GM04504 (cell line): ENCODE measurements at regions not wholly inside any gene's neighbourhood (a gene's known extent, or its start where the extent isn't known, plus 50 kb on each side); places are given as distances from the start of the nearest gene placed in this dataset.

Experiments
- DNase-seq: peaks from one replicate; pipeline ENCODE4 v3.0.0-alpha.2; 2012; ENCODE audit warnings: low read depth

DNA sequence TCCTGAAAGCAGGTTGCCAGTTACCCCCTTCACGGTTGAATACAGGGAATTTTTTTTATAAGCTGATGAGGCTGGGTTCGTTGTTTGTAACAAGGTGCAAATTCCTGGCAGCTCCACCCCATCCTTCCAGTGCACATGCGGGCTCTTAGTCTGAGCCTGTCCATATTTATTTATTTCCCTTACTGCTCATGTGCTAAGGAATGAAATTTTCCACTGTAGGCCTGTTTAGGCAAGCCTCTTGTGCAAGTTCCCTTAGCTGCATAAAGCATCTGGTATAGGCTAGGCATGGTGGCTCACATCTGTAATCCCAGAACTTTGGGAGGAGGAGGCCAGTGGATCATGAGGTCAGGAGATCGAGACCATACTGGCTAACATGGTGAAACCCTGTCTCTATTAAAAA is 560.9 kb upstream of the PCDH9 start:
- DNase-seq = no peak

GRCh38 chr13:67776151-67776550 is 546.0 kb upstream of the PCDH9 start:
- no peak for DNase-seq

- no peak for DNase-seq
These were observed 545.2 kb upstream of the PCDH9 start for GRCh38 chr13:67775359-67775758.

- DNase-seq = no peak
These were observed 542.8 kb upstream of the PCDH9 start for GRCh38 chr13:67772807-67773453.

- no peak for DNase-seq
These were observed 541.0 kb upstream of the PCDH9 start for GRCh38 chr13:67771106-67771505.

DNA sequence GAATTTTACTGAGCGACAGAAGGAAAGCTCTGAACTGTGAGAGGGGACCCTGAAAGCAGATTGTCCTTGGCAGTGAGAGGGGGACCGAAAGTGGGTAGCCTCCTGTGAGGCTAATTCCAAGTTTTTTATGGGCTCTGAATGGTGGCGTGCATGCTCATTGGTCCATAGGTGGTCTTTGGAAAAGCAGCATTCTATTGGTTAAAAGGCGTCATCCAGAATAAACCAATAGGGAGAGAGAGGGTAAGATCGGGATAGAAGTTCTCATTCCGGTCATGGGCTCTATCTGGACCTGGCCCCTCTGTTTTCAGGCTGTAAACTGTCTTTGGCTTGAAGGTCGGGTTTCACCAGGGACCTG is 539.8 kb upstream of the PCDH9 start:
- no peak for DNase-seq

DNA sequence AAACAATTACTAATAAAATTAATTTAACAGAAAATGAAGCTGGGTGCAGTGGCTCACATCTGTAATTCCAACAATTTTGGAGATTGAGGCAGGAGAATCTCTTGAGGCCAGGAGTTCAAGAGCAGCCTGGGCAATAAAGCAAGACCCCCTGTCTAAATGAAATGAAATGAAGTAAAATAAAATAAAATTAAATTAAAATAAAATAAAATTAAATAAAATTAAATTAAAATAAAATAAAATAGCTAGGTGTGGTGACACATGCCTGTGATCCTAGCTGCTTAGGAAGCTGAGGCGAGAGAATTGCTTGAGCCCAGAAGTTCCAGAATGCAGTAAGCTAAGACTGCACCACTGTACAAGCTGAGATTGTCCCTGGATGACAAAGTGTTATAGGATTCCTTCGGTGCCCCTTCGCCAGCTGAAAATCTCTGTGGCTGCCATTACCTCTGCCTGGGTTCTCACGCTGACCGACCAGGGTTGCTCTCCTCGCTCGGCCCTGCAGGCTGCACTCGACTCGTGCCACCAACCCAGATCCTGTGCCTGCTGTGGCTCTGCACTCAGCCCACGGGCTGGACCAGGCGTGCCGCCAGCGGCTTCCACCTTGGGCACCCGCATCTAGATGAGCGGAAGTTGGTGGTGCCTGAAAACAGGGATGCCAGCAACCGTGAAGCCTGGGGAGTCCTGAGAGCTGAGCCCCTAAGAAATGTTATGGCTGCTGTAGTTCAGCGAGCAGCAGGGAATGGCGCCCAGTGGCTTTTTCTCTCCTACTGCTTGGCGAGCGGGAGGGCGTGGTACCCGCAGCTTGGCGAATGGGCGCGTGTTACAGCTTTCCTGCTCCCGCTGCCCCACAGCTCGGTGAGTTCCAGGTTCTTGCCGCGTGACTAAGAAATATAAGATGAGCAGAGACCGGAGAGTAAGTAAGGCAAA is 539.2 kb upstream of the PCDH9 start:
- no peak for DNase-seq

DNA sequence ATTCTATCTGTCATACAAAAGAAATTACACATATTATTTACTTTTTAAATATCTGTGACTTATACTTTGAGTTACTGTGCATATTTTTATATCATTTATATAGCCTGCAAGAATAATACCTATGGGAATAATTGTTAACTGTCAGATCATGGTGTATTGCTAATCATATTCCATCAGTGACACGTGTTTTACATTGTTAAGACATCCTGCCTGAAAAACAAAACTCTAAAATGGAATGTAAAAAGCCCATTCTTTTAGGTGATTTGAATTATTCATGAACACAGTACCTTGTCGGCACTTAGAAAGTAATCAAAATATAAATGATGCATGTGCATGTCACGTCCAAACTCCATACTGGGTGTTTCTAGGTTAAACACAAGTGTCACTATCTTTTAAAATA is 533.8 kb upstream of the PCDH9 start:
- DNase-seq = no peak

DNA sequence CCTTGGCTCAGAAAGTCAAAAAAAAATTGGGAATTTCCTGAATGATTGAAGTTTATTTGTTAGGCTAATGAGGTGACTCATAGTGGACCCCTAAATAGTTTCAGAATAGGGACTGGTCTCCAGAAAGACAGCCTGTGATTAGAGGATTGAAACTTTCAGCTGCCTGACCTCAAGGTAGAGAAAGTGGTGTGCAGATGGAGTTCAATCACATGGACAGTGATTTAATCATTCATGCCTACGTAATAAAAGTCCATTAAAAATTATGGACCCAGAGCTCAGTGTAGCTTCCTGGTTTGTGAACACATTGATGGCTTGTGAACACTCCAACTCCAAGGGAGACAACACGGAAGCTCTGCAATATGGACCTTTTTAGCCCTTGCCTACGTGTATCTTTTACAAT is 533.2 kb upstream of the PCDH9 start:
- DNase-seq = no peak

GRCh38 chr13:67758975-67759374 is 528.8 kb upstream of the PCDH9 start:
- DNase-seq = no peak

DNA sequence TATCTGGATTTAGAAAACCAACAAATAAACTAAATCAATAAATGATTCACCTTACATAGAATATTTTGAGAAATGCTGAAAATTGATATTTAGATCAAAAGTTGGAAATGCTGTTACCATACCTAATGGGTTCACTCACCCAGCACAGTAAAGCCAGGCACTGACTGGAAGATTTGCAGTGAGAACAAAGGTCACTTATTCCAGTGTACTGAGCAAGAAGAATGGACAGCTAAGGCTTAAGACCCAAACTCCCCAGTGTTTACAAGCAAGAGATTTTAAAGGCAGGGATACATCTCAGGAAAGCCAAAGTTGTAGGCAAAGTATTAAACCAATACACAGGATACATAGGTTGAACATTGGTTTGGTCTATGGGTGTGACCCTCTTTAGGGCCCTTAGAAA is 523.9 kb upstream of the PCDH9 start:
- DNase-seq = no peak

GRCh38 chr13:67752759-67753158 is 522.6 kb upstream of the PCDH9 start:
- DNase-seq = no peak

- DNase-seq = no peak
These were observed 512.3 kb upstream of the PCDH9 start for GRCh38 chr13:67742478-67742877.

- no peak for DNase-seq
These were observed 510.9 kb upstream of the PCDH9 start for GRCh38 chr13:67740871-67741535.

DNA sequence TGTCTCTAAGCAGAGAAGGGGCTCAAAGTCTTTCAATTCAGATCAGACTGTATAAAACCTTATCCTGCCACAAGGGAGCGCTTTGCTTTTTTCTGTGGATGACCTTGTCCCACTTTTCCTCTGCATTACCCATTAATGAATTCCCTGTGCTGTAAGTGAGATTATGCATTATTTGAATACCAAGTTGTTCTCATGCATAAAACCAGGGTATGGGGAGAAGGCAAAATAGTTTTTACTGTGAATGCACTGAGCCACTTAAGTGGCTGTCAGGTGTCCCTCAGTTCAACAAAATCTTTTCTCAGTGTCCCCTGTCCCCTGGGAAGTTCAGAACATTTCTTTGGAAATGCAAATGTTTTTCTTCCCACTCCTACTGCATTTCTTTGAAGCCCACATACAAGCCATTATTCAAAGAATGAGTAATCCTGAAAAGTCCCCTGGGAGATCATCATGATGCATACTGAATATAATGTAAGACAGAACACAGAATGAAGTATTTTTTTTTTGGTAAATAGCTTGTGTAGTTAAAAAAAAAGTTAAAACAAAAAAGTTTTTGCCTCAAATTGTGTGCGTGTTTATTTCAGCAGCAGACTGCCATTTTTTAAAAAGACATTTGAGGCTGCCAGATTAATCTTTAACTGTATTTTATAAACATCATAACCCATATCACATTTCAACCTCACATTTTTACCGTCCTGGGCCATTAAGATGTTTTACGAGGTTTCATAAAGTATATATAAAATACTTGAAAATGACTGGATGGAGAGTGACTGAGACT is 506.7 kb upstream of the PCDH9 start:
- DNase-seq = no peak

DNA sequence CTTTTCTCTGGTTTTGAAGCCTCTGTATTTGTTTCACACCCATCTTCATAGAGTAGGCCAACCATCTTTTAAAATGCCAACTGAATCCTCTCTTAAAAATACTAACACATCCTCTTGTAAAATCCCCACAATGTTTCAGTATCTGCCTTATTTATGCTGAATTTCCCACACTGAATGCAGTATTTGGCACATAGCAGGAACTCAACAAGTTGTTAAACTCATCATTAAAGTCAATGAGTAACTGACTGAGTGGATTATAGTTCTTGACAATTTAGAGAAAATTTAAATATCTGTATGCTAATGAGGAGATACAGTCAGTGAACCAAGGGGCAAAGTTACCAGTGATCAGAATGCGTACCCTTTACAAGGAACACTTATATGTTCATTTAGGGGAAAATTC is 505.5 kb upstream of the PCDH9 start:
- no peak for DNase-seq

DNA sequence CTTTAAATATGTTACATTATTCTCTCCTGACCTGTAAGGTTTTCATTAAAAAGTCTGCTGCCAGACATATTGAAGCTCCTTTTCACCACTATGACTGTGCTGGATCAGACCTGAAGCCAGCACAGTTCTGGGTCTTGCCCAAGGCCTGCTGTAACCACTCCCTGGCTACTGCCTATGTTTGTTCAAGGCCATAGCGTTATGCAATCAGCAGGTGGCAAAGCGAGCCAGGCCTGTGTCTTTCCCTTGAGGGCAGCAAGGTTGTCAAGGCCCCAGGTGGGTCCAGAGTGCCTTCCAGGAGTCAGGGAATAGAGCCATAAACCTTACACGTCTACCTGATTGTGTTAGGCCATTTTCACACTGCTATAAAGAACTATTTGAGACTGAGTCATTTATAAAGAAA is 496.8 kb upstream of the PCDH9 start:
- DNase-seq = no peak

DNA sequence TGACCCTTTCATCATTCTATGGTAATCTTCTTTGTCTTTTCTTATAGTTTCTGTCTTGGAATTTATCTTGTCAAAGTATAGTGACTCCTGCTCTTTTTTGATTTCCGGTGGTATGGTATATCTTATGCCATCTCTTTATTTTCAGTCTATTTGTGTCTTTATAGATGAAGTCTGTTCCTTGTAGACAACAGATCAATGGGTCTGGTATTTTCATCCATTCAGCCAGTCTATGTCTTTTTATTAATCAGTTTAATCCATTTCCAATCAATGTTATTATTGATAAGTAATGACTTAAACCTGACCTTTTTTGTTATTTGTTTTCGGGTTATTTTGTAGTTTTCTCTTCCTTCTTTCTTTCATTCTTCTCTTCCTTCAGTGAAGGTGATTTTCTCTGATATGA is 495.9 kb upstream of the PCDH9 start:
- no peak for DNase-seq

DNA sequence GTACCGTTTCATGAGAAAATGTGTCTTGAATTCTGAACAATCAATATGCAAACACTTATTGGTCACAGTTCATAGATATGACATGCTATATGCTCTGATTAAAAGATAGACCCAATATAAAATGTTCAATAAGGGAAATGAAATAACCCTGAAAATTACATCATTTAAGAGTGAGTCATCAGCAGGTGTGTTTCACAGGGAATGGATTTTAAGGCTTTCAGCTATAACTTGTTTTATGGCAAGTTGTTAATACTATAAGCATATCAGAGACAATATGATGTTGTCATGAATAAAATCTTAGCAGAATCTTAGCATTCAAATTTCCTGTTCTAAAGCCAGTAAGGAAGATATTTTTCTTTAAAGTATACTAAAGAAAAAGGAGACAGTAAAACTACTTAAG is 483.4 kb upstream of the PCDH9 start:
- no peak for DNase-seq

GRCh38 chr13:67696775-67697174 is 466.6 kb upstream of the PCDH9 start:
- DNase-seq = no peak

DNA sequence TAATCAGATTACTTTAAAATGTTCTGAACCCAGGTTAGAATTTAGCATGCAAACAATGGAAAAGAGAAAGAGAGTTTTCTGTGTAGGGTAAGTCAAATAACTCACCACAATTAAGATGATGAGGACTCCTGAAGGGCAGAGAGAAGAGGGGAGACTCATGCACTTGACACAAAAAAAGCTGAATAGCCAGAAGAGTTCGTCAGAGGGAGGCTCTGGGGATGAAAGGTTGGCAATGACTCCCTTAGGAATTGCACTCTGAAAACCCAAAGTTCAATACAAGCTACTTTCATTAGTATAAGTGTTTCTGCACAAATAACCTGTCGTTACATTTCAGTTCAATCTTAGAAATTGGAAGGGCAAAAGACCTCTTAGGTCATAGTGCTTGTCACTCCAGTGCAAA is 434.4 kb upstream of the PCDH9 start:
- no peak for DNase-seq

DNA sequence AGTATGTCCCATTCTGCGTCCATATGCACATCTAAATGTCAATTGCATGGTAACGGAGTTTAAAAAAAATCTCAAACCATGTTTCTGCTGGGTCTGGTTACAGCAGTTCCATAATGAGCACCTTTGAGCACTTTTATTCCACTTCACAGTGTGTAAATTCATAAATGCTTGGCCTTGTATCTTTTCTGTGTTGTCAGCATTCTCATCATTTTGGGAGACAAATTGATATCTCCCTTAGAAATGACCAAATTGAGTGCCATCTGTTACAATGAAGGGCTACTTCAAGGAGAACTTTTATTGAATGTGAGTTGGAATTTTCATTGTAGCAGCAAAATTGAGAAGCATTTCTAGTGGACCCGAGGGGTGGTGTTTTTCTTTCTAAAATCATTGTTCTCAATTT is 432.9 kb upstream of the PCDH9 start:
- DNase-seq = no peak
